ENCODE measurements at regions not wholly inside any gene's neighbourhood (a gene's known extent, or its start where the extent isn't known, plus 50 kb on each side); places are given as distances from the start of the nearest gene placed in this dataset.

DNA sequence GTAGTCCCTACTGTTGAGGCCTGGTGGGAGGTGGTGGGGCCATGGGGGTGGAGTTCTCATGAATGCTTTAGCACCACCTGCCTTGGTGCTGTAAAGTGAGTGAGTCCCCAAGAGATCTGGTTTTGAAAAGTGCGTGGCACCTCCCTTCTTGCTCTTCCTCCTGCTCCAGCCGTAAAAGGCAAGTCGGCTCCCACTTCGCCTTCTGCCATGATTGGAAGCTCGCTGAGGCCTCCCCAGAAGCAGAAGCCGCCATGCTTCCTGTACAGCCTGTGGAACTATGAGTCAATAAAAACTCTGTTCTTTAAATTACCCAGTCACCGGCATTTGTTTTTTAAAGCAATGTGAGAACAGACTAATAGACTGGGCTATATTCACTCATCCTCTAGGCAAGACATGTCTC is 141.3 kb upstream of the ALKAL2 start (continued):
- TF ChIP-seq MEF2A (IDR thresholded peaks at IDR 0.05; ENCODE audit: borderline replicate concordance, low read depth) (no peak), NFIC (IDR thresholded peaks at IDR 0.05; ENCODE audit: borderline replicate concordance) (no peak), RXRA (IDR thresholded peaks at IDR 0.05; ENCODE audit: borderline replicate concordance, low read depth) (no peak)
- TF ChIP-seq, protein P1, sequence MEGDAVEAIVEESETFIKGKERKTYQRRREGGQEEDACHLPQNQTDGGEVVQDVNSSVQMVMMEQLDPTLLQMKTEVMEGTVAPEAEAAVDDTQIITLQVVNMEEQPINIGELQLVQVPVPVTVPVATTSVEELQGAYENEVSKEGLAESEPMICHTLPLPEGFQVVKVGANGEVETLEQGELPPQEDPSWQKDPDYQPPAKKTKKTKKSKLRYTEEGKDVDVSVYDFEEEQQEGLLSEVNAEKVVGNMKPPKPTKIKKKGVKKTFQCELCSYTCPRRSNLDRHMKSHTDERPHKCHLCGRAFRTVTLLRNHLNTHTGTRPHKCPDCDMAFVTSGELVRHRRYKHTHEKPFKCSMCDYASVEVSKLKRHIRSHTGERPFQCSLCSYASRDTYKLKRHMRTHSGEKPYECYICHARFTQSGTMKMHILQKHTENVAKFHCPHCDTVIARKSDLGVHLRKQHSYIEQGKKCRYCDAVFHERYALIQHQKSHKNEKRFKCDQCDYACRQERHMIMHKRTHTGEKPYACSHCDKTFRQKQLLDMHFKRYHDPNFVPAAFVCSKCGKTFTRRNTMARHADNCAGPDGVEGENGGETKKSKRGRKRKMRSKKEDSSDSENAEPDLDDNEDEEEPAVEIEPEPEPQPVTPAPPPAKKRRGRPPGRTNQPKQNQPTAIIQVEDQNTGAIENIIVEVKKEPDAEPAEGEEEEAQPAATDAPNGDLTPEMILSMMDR (IDR thresholded peaks at IDR 0.05) = no peak

DNA sequence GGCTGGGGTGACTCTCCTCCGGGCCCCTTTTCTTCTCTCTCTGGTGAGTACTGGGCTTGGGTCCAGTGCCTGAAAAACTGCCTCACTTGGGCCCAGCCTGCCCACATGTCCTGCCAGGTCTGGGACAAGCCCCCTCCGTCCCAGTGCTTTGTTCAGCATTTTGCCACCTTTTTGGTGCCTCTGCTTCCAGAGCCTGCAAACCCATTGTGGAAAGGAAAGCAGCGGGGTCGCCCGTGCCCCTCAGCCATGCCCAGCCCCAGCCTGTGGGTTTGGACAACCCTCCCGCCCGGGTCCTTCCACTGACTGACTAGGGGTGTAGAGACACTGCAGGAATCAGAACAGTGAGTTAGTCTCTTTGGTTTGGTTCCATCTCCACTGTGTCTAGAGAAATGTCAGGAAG is 140.7 kb upstream of the ALKAL2 start:
- Histone ChIP-seq H3K79me2 (ENCODE audit: insufficient read depth) (no peaks in the 10 kb centered on the region), H3K9me2 (no peaks in the 10 kb centered on the region), H3K4me3 (ENCODE audit: low read depth in 2 of 2, low read length in 1 of 2) (no peak overlapping the region), H3K9ac (no peak overlapping the region), H3F3A (replicated peaks; ENCODE audit: insufficient read depth) (no peaks in the 10 kb centered on the region), H3K27ac (ENCODE audit: low read depth in 2 of 2, low read length in 1 of 2) (no peak overlapping the region), H3K9me3 (peaks cover 4% of the 10 kb centered on the region; the same call in 1 of the 2 replicates), H3K4me1 (ENCODE audit: control insufficient read depth in 1 of 2, insufficient read depth in 2 of 2, low read depth in 1 of 2, low read length in 1 of 2) (peaks cover 0 to 1% of the 10 kb centered on the region in 2 experiments; a peak in 1 of 4 replicates), H3K27me3 (ENCODE audit: insufficient read depth) (no peaks in the 10 kb centered on the region), H2AFZ (ENCODE audit: low read depth) (no peak overlapping the region), H3K4me2 (no peak overlapping the region), H4K20me1 (ENCODE audit: insufficient read depth) (no peaks in the 10 kb centered on the region), H3K36me3 (replicated peaks in 1 of 2; ENCODE audit: control insufficient read depth in 1 of 2, insufficient read depth in 2 of 2, low read length in 1 of 2) (no peaks in the 10 kb centered on the region)
- POLR2A ChIA-PET = no interaction called here
- DNase-seq = no peak
- CTCF ChIA-PET = no interaction called here
- WGBS (ENCODE audit: low lambda C conversion rate) = 34% methylated on average over 7 of the region's 7 CpGs
- TF ChIP-seq ELF1 (IDR thresholded peaks at IDR 0.05) (no peak), GATA2 (CRISPR knock-in tag; IDR thresholded peaks at IDR 0.05) (no peak), JUND (IDR thresholded peaks at IDR 0.05) (no peak), FOXJ3 (CRISPR knock-in tag; IDR thresholded peaks at IDR 0.05) (no peak), TEAD4 (IDR thresholded peaks at IDR 0.05; ENCODE audit: borderline replicate concordance, insufficient read depth) (no peak), EP300 (IDR thresholded peaks at IDR 0.05; ENCODE audit: borderline replicate concordance in 1 of 2, low read depth in 1 of 2, low read length in 1 of 2) (no peak), RXRA (IDR thresholded peaks at IDR 0.05; ENCODE audit: borderline replicate concordance, low read depth) (no peak), RCOR1 (IDR thresholded peaks at IDR 0.05; ENCODE audit: low read length) (no peak), TCF12 (IDR thresholded peaks at IDR 0.05) (no peak), GABPA (IDR thresholded peaks at IDR 0.05; ENCODE audit: low read depth) (no peak), POLR2AphosphoS5 (IDR thresholded peaks at IDR 0.05; ENCODE audit: low read depth, low read length) (no peak), YY1 (IDR thresholded peaks at IDR 0.05; ENCODE audit: low read depth) (no peak), EZH2phosphoT487 (IDR thresholded peaks at IDR 0.05; ENCODE audit: borderline replicate concordance, low read depth) (no peak), NRF1 (IDR thresholded peaks at IDR 0.05; ENCODE audit: low read depth, low read length) (no peak)
- TF ChIP-seq, protein P2, sequence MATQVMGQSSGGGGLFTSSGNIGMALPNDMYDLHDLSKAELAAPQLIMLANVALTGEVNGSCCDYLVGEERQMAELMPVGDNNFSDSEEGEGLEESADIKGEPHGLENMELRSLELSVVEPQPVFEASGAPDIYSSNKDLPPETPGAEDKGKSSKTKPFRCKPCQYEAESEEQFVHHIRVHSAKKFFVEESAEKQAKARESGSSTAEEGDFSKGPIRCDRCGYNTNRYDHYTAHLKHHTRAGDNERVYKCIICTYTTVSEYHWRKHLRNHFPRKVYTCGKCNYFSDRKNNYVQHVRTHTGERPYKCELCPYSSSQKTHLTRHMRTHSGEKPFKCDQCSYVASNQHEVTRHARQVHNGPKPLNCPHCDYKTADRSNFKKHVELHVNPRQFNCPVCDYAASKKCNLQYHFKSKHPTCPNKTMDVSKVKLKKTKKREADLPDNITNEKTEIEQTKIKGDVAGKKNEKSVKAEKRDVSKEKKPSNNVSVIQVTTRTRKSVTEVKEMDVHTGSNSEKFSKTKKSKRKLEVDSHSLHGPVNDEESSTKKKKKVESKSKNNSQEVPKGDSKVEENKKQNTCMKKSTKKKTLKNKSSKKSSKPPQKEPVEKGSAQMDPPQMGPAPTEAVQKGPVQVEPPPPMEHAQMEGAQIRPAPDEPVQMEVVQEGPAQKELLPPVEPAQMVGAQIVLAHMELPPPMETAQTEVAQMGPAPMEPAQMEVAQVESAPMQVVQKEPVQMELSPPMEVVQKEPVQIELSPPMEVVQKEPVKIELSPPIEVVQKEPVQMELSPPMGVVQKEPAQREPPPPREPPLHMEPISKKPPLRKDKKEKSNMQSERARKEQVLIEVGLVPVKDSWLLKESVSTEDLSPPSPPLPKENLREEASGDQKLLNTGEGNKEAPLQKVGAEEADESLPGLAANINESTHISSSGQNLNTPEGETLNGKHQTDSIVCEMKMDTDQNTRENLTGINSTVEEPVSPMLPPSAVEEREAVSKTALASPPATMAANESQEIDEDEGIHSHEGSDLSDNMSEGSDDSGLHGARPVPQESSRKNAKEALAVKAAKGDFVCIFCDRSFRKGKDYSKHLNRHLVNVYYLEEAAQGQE (IDR thresholded peaks at IDR 0.05; ENCODE audit: low read depth, low read length) = no peak
- TF ChIP-seq, protein P1 (IDR thresholded peaks at IDR 0.05) = no peak
- TF ChIP-seq, protein P3, sequence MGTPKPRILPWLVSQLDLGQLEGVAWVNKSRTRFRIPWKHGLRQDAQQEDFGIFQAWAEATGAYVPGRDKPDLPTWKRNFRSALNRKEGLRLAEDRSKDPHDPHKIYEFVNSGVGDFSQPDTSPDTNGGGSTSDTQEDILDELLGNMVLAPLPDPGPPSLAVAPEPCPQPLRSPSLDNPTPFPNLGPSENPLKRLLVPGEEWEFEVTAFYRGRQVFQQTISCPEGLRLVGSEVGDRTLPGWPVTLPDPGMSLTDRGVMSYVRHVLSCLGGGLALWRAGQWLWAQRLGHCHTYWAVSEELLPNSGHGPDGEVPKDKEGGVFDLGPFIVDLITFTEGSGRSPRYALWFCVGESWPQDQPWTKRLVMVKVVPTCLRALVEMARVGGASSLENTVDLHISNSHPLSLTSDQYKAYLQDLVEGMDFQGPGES (IDR thresholded peaks at IDR 0.05; ENCODE audit: low read depth, low read length) = no peak
- TF ChIP-seq, protein P4, sequence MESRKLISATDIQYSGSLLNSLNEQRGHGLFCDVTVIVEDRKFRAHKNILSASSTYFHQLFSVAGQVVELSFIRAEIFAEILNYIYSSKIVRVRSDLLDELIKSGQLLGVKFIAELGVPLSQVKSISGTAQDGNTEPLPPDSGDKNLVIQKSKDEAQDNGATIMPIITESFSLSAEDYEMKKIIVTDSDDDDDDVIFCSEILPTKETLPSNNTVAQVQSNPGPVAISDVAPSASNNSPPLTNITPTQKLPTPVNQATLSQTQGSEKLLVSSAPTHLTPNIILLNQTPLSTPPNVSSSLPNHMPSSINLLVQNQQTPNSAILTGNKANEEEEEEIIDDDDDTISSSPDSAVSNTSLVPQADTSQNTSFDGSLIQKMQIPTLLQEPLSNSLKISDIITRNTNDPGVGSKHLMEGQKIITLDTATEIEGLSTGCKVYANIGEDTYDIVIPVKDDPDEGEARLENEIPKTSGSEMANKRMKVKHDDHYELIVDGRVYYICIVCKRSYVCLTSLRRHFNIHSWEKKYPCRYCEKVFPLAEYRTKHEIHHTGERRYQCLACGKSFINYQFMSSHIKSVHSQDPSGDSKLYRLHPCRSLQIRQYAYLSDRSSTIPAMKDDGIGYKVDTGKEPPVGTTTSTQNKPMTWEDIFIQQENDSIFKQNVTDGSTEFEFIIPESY (IDR thresholded peaks at IDR 0.05; ENCODE audit: borderline replicate concordance, low read depth) = no peak
- TF ChIP-seq, protein P5, sequence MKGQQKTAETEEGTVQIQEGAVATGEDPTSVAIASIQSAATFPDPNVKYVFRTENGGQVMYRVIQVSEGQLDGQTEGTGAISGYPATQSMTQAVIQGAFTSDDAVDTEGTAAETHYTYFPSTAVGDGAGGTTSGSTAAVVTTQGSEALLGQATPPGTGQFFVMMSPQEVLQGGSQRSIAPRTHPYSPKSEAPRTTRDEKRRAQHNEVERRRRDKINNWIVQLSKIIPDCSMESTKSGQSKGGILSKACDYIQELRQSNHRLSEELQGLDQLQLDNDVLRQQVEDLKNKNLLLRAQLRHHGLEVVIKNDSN (IDR thresholded peaks at IDR 0.05; ENCODE audit: borderline replicate concordance, low read depth) = no peak
